SKM-1 treated with dmso at 0.1 percent for 144 hours (cell line): ENCODE measurements at regions not wholly inside any gene's neighbourhood (a gene's known extent, or its start where the extent isn't known, plus 50 kb on each side); places are given as distances from the start of the nearest gene placed in this dataset.

Source experiments
- DNase-seq: peaks from one replicate; lab custom pipeline; 2025; ENCODE audit not compliant: unreplicated experiment; lab: John Stamatoyannopoulos, UW

GRCh38 chr17:79478051-79478461 is 132.8 kb downstream of the RBFOX3 start:
- DNase-seq = no peak

- no peak for DNase-seq
Observed at GRCh38 chr17:79476074-79476652, 134.7 kb downstream of the RBFOX3 start.

GRCh38 chr17:79473876-79474440 is 136.9 kb downstream of the RBFOX3 start:
- no peak for DNase-seq

DNA sequence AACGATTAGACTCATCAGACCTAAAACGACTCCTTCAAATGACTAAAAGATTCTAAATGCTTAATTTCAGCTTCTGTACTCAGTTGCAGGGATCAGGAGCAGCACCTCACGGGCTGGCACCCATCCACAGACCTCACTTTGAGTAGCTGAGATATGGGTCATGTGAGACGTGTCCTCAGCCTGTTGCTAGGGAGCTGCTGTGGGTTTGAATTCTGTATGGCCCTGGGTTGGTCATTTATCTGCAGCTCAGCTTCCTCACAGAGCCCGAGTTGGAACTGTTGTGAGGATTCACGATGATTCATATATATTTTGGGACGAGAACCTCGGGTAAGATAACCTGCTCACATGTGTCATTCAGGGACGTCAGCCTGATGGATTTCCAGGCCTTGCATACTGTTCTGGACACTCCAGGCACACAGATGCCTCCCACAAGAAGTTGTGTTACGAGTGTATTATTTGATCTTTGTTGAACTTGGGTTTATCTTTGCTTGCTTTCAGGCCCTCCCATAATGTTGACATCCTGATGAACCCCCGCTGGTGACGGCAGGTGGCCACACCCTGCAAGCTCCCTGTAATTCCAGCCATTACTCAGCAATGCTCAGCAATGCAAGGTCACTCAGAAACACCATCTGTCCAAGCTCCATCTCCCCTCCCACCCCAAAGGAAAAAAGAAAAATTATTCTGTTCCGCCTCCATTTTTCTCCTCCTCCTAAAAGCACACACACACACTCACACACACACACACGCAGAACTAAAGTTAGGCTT is 137.6 kb downstream of the RBFOX3 start:
- DNase-seq = no peak

DNA sequence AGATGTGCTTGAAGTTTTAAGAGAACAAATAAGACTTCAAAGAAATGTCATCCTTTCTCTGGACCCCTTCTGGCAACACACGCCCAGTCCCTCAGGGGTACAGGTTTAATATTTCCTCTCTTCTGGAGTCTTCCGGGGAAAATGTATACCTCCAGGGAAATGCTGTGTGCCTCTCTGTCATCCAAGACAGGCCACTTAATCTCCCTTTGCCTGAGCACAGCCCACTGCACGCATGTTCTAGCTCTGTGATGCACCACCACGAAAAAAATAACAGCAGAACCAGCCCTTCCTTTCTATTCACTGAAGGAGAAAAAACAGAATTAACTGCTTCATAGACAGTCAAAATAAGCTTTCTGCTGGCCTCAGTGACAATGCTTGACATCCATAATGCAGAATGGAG is 140.1 kb downstream of the RBFOX3 start:
- DNase-seq = no peak

DNA sequence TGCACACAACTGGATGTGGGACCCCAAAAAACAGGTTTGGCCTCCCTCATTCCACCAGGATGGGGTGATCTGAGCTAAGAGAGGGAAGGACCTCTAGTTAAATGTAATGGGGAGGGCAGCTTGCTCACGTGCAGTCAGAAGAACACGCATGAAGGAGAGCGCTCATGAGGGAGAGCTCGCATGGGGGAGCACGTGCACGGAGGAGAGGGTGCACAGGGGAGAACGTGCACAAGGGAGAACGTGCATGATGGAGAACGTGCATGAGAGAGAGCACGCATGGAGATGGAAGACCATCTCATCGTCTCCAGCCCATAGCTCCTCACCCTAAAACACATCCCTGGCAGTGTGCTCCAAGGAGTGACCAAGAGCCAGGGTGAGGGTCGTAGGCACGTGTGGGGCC is 141.2 kb downstream of the RBFOX3 start:
- DNase-seq = no peak

GRCh38 chr17:79468183-79468944 is 142.5 kb downstream of the RBFOX3 start:
- no peak for DNase-seq

DNA sequence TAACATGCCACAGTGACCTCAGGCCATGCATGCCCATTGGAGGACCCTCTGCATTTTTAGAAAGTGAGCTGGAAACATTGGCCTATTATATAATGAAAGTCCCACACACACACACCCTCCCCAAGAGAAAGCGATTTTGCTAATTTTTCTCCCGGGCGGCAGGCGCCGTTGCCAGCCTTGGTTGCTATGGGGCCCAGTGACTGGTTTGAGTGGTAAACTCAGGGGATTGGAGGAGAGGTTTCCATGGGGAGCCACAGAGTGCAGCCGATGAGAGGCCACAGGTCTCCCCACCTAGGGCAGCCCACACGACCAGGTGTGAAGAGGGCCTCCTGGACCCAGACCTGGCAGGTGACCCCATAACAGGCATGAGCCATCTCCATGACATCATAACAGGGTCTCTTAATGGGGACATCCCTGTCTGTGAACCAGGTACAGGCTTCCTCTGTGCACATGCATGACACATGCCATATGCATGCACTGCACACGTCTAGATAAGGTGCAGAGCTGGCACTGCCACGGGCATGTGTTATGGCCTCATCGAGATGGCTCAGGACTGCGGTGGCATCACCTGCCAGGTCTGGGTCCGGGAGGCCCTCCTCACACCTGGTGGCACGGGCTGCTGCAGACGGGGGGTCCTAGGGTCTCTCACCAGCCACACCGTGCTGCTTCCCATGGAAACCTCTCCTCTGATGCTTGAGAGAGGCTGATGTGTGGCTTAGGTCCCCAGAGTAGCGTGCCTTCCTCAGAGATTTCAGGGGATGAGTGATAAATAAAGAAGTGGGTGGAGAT is 144.1 kb downstream of the RBFOX3 start:
- DNase-seq = no peak

GRCh38 chr17:79465681-79466025 is 145.2 kb downstream of the RBFOX3 start:
- DNase-seq = no peak

DNA sequence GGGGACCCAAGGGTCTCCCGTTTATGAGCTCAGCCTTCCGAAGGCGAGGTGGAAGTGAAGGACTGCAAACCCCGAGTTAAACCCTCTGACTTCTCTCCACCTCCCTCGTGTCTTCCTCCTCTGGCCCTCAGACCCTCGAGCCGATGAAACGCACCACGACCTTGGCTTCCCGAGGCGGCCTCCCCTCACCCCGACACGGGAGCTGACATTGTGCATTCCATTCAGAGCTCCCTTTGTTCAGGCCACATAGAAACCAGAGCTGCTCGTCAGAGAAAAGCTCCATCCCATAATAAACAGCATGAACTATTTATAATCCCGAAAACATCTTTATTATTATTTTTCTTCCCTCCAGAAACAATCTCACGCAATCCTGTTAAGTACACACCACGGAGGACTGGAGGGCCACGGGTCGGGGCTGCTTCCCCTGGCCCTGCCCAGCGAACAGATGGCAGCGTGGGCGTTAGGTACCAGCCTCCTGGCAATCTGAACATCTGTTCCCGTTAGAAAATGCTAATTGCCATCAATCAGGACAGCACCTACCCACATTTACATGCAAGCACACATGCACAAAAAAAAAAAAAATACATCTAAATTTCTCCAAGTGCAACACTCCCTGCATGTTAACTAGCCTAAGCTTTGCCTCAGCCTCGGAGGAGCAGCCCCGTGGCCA is 145.7 kb downstream of the RBFOX3 start:
- no peak for DNase-seq

DNA sequence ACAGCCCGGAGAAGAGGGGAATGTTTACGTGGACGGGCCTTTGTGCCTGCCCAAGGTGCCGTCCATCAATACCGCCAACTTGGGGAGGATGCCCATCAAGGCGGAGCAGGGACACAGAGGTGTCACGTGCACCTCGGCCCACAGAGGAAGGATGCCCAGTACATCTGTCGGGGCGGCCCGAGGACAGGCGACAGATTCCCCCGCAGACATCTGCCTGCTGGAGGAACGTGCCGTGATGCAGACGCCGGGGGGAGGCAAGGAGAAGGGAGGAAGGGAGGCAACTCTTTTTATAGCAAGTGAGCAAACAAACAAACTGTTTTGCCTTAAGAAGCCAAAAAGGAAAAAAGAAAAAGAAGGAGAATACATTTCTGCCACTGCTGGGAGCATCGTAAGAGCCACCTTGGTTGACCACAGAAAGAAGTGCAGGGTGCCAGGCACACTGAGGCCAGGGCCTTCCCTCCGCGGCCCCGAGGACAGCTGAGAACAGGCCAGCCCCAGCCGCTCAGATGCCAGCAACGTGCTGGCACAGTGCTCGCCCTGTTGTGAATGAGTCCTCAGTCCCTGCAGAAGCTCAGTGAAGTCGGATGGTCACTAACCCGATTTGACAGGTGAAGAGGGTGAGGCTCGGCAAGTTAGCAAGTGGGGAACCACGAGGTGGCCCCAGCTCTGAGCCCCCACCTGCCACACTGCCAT is 146.4 kb downstream of the RBFOX3 start:
- DNase-seq = no peak

DNA sequence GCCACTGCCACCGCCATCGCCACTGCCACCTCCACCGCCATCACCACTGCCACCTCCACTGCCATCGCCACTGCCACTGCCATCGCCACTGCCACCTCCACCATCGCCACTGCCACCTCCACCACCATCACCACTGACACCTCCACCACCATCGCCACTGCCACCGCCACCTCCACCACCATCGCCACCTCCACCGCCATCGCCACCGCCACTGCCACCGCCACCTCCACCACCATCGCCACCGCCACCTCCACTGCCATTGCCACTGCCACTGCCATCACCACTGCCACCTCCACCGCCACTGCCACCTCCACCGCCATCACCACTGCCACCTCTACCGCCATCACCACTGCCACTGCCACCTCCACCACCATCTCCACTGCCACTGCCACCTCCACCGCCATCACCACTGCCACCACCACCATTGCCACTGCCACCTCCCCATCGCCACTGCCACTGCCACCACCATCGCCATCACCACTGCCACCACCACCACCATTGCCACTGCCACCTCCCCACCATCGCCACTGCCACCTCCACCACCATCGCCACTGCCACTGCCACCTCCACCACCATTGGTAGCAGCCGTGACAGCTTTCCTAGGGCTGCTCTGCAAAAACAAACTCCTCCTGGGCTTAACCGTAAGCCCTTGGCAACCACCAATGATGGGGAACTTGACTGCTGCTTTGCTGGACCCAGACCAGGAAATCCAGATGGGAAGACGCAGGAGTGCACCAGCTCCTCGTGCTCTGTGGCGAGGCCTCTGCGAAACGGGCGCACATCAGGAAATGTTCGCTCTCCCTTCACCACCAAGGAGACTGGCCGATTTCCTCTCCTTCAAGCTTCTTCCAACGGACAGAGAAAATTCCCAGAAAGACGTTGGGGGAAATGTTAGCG is 147.2 kb downstream of the RBFOX3 start:
- DNase-seq = no peak

GRCh38 chr17:79461041-79461440 is 149.8 kb downstream of the RBFOX3 start:
- no peak for DNase-seq

DNA sequence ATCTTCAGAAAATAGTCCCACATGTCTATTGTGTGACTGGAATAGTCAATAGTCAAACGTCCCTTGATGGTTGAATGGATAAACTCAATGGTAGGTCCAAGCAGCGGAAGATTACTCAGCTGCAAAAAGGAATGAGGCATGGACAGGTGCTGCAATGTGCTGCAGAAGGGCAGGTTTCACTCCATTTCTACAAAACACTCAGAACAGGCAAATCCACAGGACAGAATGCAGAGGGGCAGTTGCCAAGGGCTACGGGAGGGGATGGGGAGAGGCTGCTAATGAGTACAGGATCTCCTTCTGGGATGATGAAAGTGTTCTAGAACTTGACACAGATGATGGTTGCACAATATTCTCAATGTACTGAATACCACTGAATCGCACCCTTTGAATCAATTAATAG is 151.0 kb downstream of the RBFOX3 start:
- no peak for DNase-seq

DNA sequence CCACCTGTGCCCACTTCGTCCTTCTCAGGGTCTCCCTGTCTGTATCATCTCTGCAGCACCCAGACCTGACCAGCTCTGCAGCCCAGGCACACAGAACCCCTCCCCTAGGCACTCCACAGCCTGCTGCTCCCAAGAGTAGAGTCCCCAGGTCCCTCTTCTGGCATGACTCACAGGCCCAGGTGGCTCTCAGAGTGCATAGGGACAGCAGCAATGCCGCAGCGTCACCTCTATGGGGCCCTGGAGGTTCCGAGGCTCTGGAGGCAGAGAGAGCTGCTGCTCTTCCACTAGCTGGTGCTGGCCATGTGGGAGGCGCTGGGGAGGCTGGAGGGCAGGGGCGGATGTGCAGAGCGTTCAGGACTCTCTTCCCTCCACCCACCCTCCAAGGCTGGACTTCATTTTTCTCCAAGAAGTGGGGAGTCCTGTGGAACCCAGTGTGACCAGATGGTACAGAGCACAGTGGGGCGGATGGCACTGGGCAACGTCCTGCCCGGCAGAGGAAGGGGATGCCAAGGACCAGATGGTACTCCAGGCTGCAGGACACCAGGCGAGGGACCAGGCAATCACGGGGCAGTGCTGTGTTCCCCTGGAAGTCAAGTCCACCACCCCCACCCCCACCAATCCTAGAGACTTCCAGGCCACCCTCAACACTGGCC is 151.7 kb downstream of the RBFOX3 start:
- no peak for DNase-seq

DNA sequence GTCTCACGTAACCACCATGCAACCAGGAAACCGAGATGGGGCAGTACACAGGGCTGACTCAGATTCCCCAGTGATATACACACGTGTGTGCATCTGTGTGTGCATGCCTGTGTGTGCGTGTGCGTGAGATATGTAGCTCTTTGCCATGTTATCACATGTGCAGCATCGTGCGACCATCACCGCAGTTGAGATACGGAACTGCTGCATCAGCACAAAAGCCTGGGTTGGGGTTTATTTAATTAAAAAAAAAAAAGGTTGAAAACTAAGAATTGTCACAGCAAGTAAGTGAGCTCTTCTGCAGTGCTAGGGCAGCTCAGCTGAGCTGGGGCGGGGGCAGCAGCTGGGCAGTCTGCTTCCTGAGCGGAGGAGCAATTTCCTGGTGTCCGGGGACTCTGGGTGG is 152.5 kb downstream of the RBFOX3 start:
- DNase-seq = no peak

GRCh38 chr17:79457889-79458288 is 153.0 kb downstream of the RBFOX3 start:
- DNase-seq = no peak

GRCh38 chr17:79457376-79457775 is 153.5 kb downstream of the RBFOX3 start:
- no peak for DNase-seq

DNA sequence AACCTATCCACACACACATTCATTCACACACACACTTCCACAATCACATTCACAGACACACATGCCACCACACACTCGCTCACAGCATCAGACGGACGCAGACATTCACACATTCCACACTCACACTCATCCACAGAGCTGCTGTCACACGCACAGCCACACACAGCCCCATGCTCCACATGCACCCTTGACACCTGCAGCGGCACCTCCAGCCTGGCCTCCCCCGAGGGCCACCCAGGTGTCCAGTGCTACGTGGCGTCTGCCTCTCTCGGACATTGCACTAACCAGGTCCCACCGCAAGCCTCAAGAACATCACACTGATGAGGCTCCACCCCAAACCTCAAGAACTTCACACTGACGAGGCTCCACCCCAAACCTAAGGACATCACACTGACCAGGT is 155.2 kb downstream of the RBFOX3 start:
- no peak for DNase-seq
